ENCODE measurements at regions not wholly inside any gene's neighbourhood (a gene's known extent, or its start where the extent isn't known, plus 50 kb on each side); places are given as distances from the start of the nearest gene placed in this dataset.

GRCh38 chr12:67759829-67760228, 111.3 kb downstream of the DYRK2 start:
- TF ChIP-seq CTCF (IDR thresholded peaks at IDR 0.05), result no peak
- Histone ChIP-seq H3K4me3 (no peak overlapping the region), H3K4me1 (ENCODE audit: insufficient read depth) (peaks cover 2% of the 10 kb centered on the region), H3K27ac (no peak overlapping the region), H3K36me3 (no peaks in the 10 kb centered on the region), H3K9me3 (no peaks in the 10 kb centered on the region), H3K27me3 (no peaks in the 10 kb centered on the region)
- 91 to 93% (median 92%) methylated on average over 3 of the region's 3 CpGs for WGBS, 3 donors
- DNase-seq, result no peak
- intact Hi-C loops (cut with DNase I), result no loop called here

GRCh38 chr12:67760586-67761275, 112.2 kb downstream of the DYRK2 start:
- H3K27me3 ChIP-seq, result no peaks in the 10 kb centered on the region
- no peaks in the 10 kb centered on the region for H3K36me3 ChIP-seq
- H3K27ac ChIP-seq, result no peak overlapping the region
- intact Hi-C loops (cut with DNase I), result no loop called here
- H3K4me3 ChIP-seq, result no peak overlapping the region
- DNase-seq, result no peak
- TF ChIP-seq CTCF (IDR thresholded peaks at IDR 0.05), result no peak
- TF ChIP-seq POLR2A (IDR thresholded peaks at IDR 0.05), result no peak
- TF ChIP-seq EP300 (IDR thresholded peaks at IDR 0.05), result no peak
- no peaks in the 10 kb centered on the region for H3K9me3 ChIP-seq
- no peaks in the 10 kb centered on the region for H3K4me1 ChIP-seq (ENCODE audit: insufficient read depth)
- WGBS, 3 donors, result 90 to 93% (median 92%) methylated on average over 7 of the region's 7 CpGs

- TF ChIP-seq POLR2A (IDR thresholded peaks at IDR 0.05) (no peak), EP300 (IDR thresholded peaks at IDR 0.05) (no peak), CTCF (IDR thresholded peaks at IDR 0.05) (no peak)
- intact Hi-C loops (cut with DNase I), result no loop called here
- 70 to 80% (median 75%) methylated on average over 3 of the region's 3 CpGs for WGBS, 3 donors
- Histone ChIP-seq H3K27ac (no peak overlapping the region), H3K9me3 (no peaks in the 10 kb centered on the region), H3K4me1 (ENCODE audit: insufficient read depth) (no peaks in the 10 kb centered on the region), H3K27me3 (no peaks in the 10 kb centered on the region), H3K36me3 (no peaks in the 10 kb centered on the region), H3K4me3 (no peak overlapping the region)
- no peak for DNase-seq
These were observed 113.0 kb downstream of the DYRK2 start for GRCh38 chr12:67761566-67761965.

GRCh38 chr12:67764055-67764454, 115.5 kb downstream of the DYRK2 start:
- H3K27ac ChIP-seq, result no peak overlapping the region
- H3K4me3 ChIP-seq, result no peak overlapping the region
- TF ChIP-seq CTCF (IDR thresholded peaks at IDR 0.05) (no peak), EP300 (IDR thresholded peaks at IDR 0.05) (no peak), POLR2A (IDR thresholded peaks at IDR 0.05) (no peak)
- H3K4me1 ChIP-seq (ENCODE audit: insufficient read depth), result no peaks in the 10 kb centered on the region
- WGBS, 3 donors, result 84 to 89% (median 87%) methylated on average over 3 of the region's 3 CpGs
- intact Hi-C loops (cut with DNase I), result no loop called here
- H3K9me3 ChIP-seq, result no peaks in the 10 kb centered on the region
- H3K27me3 ChIP-seq, result no peaks in the 10 kb centered on the region
- DNase-seq, result no peak
- no peaks in the 10 kb centered on the region for H3K36me3 ChIP-seq

Data from ovary (tissue), 7 donors.